GM21723 (cell line): ENCODE measurements at regions not wholly inside any gene's neighbourhood (a gene's known extent, or its start where the extent isn't known, plus 50 kb on each side); places are given as distances from the start of the nearest gene placed in this dataset.

Experiments
- ATAC-seq: cut with Tn5 transposase; IDR thresholded peaks from one replicate; pipeline ENCODE4 v1.9.1; 2021; ENCODE audit warnings: mild to moderate bottlenecking, moderate library complexity; ENCODE audit not compliant: unreplicated experiment

- ATAC-seq, result no peak
Observed at GRCh38 chr4:74640111-74640903, 154.0 kb downstream of the BTC start.

- ATAC-seq, result no peak
Observed at GRCh38 chr4:74642006-74642405, 152.3 kb downstream of the BTC start.

- ATAC-seq, result no peak
Observed at GRCh38 chr4:74649193-74649592, 145.1 kb downstream of the BTC start.

- no peak for ATAC-seq
Observed at GRCh38 chr4:74651198-74651597, 143.1 kb downstream of the BTC start.

- ATAC-seq, result no peak
Observed at GRCh38 chr4:74653331-74654229, 140.7 kb downstream of the BTC start.

- ATAC-seq, result no peak
Observed at GRCh38 chr4:74654230-74654681, 140.1 kb downstream of the BTC start.

- no peak for ATAC-seq
Observed at GRCh38 chr4:74656596-74656995, 137.7 kb downstream of the BTC start.

- no peak for ATAC-seq
Observed at GRCh38 chr4:74658116-74658515, 136.2 kb downstream of the BTC start.

- no peak for ATAC-seq
Observed at GRCh38 chr4:74659576-74660411, 134.5 kb downstream of the BTC start.

- ATAC-seq, result no peak
Observed at GRCh38 chr4:74660866-74661265, 133.5 kb downstream of the BTC start.

- ATAC-seq, result no peak
Observed at GRCh38 chr4:74661427-74662201, 132.7 kb downstream of the BTC start.

GRCh38 chr4:74663631-74664030 lies 130.7 kb downstream of the BTC start:
- no peak for ATAC-seq

- ATAC-seq, result no peak
Observed at GRCh38 chr4:74665346-74665745, 129.0 kb downstream of the BTC start.

- ATAC-seq, result no peak
Observed at GRCh38 chr4:74665876-74666275, 128.4 kb downstream of the BTC start.

- no peak for ATAC-seq
Observed at GRCh38 chr4:74667438-74667837, 126.9 kb downstream of the BTC start.

- ATAC-seq, result no peak
Observed at GRCh38 chr4:74667944-74668343, 126.4 kb downstream of the BTC start.

- ATAC-seq, result no peak
Observed at GRCh38 chr4:74669702-74670101, 124.6 kb downstream of the BTC start.

- no peak for ATAC-seq
Observed at GRCh38 chr4:74670583-74670982, 123.7 kb downstream of the BTC start.

GRCh38 chr4:74671080-74671698 lies 123.1 kb downstream of the BTC start:
- no peak for ATAC-seq

- ATAC-seq, result no peak
Observed at GRCh38 chr4:74674750-74675149, 119.6 kb downstream of the BTC start.
